Suprapubic skin (tissue), 4 donors: ENCODE measurements at regions not wholly inside any gene's neighbourhood (a gene's known extent, or its start where the extent isn't known, plus 50 kb on each side); places are given as distances from the start of the nearest gene placed in this dataset.

Experiments
- DNase-seq, 2 donors: peaks; one replicate each; pipeline ENCODE4 v3.0.0-alpha.2; 2019; ENCODE audit warnings: low spot score in 2 of 2
- H3K27ac ChIP-seq: fragments of 200-600 bp; sonication (generic); one replicate; pipeline ENCODE4 v1.5.1; 2019
- H3K27me3 ChIP-seq: fragments of 200-600 bp; sonication (generic); one replicate; pipeline ENCODE4 v1.5.1; 2019
- H3K36me3 ChIP-seq: fragments of 200-600 bp; sonication (generic); one replicate; pipeline ENCODE4 v1.5.1; 2019
- H3K4me1 ChIP-seq: fragments of 200-600 bp; sonication (generic); one replicate; pipeline ENCODE4 v1.5.1; 2019
- H3K4me3 ChIP-seq: fragments of 200-600 bp; sonication (generic); one replicate; pipeline ENCODE4 v1.5.1; 2019; ENCODE audit warnings: mild to moderate bottlenecking
- H3K9me3 ChIP-seq: fragments of 200-600 bp; sonication (generic); one replicate; pipeline ENCODE4 v1.5.1; 2019
- CTCF ChIP-seq, 2 donors: fragments of 200-600 bp in 1 of 2; fragments of 450-650 bp in 1 of 2; sonication (generic) in 1 of 2; IDR thresholded peaks; one replicate each; pipeline ENCODE4 v1.5.1; 2016 to 2019; ENCODE audit warnings: antibody characterized with exemption in 2 of 2, mild to moderate bottlenecking in 1 of 2, moderate library complexity in 1 of 2
- EP300 ChIP-seq: sonication (generic); formaldehyde crosslinking; IDR thresholded peaks from one replicate; pipeline ENCODE4 v1.6.1; 2017; ENCODE audit warnings: antibody characterized with exemption
- POLR2A ChIP-seq, 2 donors: fragments of 450-650 bp; IDR thresholded peaks; one replicate each; pipeline ENCODE4 v1.6.1; 2017; ENCODE audit warnings: antibody characterized with exemption in 2 of 2, mild to moderate bottlenecking in 2 of 2, moderate library complexity in 2 of 2
- POLR2AphosphoS5 ChIP-seq, 3 donors: sonication (generic); formaldehyde crosslinking; IDR thresholded peaks; one replicate each; pipeline ENCODE4 v1.6.1; 2017; ENCODE audit warnings: antibody characterized with exemption in 3 of 3
- WGBS: methylation state at CpG from one replicate; pipeline ENCODE4 v1.1.5; 2018; 5-methylcytosine and 5-hydroxymethylcytosine counted together

GRCh38 chr4:176441594-176441993 lies 121.8 kb downstream of the SPCS3 start:
- H3K27ac ChIP-seq: no peak overlapping the region
- DNase-seq: no peak
- H3K4me3 ChIP-seq: no peak overlapping the region
- no peaks in the 10 kb centered on the region for H3K4me1 ChIP-seq
- H3K36me3 ChIP-seq: no peaks in the 10 kb centered on the region
- no peaks in the 10 kb centered on the region for H3K9me3 ChIP-seq
- no peaks in the 10 kb centered on the region for H3K27me3 ChIP-seq
- TF ChIP-seq POLR2AphosphoS5 (IDR thresholded peaks at IDR 0.05): no peak
- TF ChIP-seq EP300: no peak
- no peak for TF ChIP-seq POLR2A (IDR thresholded peaks at IDR 0.05)
- no peak for TF ChIP-seq CTCF (IDR thresholded peaks at IDR 0.05)
- WGBS: 87% methylated on average over 2 of the region's 2 CpGs

GRCh38 chr4:176443117-176443516 lies 123.4 kb downstream of the SPCS3 start:
- Histone ChIP-seq H3K4me1 (no peaks in the 10 kb centered on the region), H3K4me3 (no peak overlapping the region), H3K27me3 (no peaks in the 10 kb centered on the region), H3K36me3 (no peaks in the 10 kb centered on the region), H3K9me3 (no peaks in the 10 kb centered on the region), H3K27ac (no peak overlapping the region)
- TF ChIP-seq CTCF (IDR thresholded peaks at IDR 0.05) (no peak), EP300 (no peak), POLR2AphosphoS5 (IDR thresholded peaks at IDR 0.05) (no peak), POLR2A (IDR thresholded peaks at IDR 0.05) (no peak)
- DNase-seq: no peak
- 51% methylated on average over 4 of the region's 4 CpGs for WGBS

GRCh38 chr4:176443646-176444409 lies 124.1 kb downstream of the SPCS3 start:
- Histone ChIP-seq H3K27ac (no peak overlapping the region), H3K36me3 (no peaks in the 10 kb centered on the region), H3K9me3 (no peaks in the 10 kb centered on the region), H3K27me3 (no peaks in the 10 kb centered on the region), H3K4me3 (no peak overlapping the region), H3K4me1 (no peaks in the 10 kb centered on the region)
- TF ChIP-seq EP300 (no peak), POLR2AphosphoS5 (IDR thresholded peaks at IDR 0.05) (no peak), CTCF (IDR thresholded peaks at IDR 0.05) (no peak), POLR2A (IDR thresholded peaks at IDR 0.05) (no peak)
- DNase-seq: no peak
- WGBS: 72% methylated on average over 3 of the region's 3 CpGs

- Histone ChIP-seq H3K27me3 (no peaks in the 10 kb centered on the region), H3K36me3 (no peaks in the 10 kb centered on the region), H3K9me3 (no peaks in the 10 kb centered on the region), H3K4me1 (no peaks in the 10 kb centered on the region), H3K4me3 (no peak overlapping the region), H3K27ac (no peak overlapping the region)
- WGBS: 79% methylated on average over 3 of the region's 3 CpGs
- TF ChIP-seq POLR2A (IDR thresholded peaks at IDR 0.05): no peak
- no peak for TF ChIP-seq CTCF (IDR thresholded peaks at IDR 0.05)
- TF ChIP-seq EP300: no peak
- no peak for TF ChIP-seq POLR2AphosphoS5 (IDR thresholded peaks at IDR 0.05)
- DNase-seq: no peak
Observed at GRCh38 chr4:176444741-176445140, 125.0 kb downstream of the SPCS3 start.

- H3K36me3 ChIP-seq: no peaks in the 10 kb centered on the region
- no peak for DNase-seq
- no peak for TF ChIP-seq CTCF (IDR thresholded peaks at IDR 0.05)
- no peak for TF ChIP-seq POLR2A (IDR thresholded peaks at IDR 0.05)
- TF ChIP-seq POLR2AphosphoS5 (IDR thresholded peaks at IDR 0.05): no peak
- no peak for TF ChIP-seq EP300
- no peaks in the 10 kb centered on the region for H3K4me1 ChIP-seq
- WGBS: 89% methylated on average over 3 of the region's 3 CpGs
- H3K9me3 ChIP-seq: no peaks in the 10 kb centered on the region
- no peak overlapping the region for H3K4me3 ChIP-seq
- no peaks in the 10 kb centered on the region for H3K27me3 ChIP-seq
- no peak overlapping the region for H3K27ac ChIP-seq
Observed at GRCh38 chr4:176448761-176449160, 129.0 kb downstream of the SPCS3 start.
